HG03469 (cell line): ENCODE measurements at regions not wholly inside any gene's neighbourhood (a gene's known extent, or its start where the extent isn't known, plus 50 kb on each side); places are given as distances from the start of the nearest gene placed in this dataset.

ENCODE experiments used
- ATAC-seq: cut with Tn5 transposase; IDR thresholded peaks from one replicate; pipeline ENCODE4 v1.9.1; 2021; ENCODE audit warnings: mild to moderate bottlenecking, moderate library complexity, moderate number of reproducible peaks; ENCODE audit not compliant: unreplicated experiment

DNA sequence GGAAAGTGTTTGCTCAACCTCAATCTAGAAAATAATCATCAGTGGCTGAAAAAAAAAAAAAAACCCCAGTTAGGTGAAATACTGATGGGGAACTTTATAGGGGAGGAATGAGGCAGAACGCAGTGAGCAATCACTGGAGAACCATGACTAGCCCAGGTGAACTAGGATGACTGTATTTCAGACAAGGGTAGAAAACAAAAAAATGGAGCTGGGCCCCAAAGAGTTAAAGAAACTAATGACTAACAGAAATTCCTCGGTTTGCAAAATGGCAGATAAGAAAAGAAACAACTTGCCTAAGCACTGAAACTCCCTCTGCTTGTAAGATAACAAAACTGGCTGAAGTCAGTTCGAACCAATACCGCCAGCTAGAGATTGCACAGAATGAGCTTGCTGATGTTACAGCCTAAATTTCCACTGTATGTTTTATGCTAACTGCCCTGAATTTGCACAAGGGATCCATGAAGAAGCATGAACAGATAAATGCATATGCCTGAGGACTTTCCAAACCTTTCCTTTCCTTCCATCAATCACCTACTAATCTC is 245.9 kb downstream of the METTL4 start:
- ATAC-seq = no peak

DNA sequence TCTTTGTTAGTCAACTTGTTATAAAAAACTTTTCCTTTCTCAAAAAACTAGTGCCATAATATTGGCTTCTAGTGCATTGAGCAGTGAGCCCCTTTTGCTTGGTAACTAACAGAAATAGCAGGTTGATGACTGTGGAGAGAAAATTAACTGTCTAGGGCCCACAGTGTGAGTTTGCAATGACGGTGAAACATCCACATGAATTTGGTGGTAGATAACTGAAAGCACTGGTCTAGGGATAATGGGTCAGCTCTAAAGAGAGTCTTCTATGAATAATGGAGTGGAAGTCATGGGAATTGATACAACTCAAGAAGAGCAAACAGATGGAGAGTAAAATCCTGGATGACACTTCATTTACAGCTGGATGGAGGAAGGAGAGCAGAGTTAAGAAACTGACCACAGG is 245.4 kb downstream of the METTL4 start:
- ATAC-seq = no peak

DNA sequence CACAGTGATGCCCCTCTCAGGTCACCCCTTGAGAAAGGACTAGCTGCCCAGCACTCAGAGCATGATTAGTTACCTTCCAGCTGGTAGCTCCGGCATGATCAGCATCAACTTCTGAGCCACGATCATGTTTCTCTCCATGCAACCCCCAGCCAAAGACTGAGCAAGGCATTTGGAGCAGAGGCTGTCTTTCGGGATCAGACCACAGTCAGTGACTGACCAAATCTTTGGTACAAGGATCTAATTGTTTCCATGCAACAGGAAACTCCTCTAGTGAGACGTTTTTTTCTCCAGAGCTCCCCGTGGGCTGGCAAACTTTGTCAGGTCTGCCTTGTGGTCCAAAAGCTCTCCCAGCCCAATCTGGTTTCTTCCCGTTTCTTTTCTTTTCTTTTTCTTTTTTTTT is 244.3 kb downstream of the METTL4 start:
- ATAC-seq = no peak

DNA sequence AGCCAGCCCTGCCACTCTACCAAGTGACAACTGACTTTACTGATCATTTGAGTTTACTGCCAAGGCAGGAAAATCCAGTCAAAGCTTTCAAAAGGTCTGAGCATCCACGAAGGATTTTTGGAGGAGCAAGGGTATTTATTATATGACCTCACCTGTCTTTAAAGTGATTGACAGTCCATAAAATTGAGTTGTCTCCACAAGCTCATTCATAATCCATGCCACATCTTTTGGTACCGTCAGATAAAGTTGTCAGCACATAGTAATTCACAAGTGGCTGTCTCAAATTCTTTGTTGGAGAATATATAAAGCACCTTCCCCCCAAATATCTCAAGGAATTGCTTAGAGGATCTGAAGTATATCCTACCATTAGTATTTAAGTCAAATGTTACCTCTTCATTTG is 240.5 kb downstream of the METTL4 start:
- no peak for ATAC-seq

DNA sequence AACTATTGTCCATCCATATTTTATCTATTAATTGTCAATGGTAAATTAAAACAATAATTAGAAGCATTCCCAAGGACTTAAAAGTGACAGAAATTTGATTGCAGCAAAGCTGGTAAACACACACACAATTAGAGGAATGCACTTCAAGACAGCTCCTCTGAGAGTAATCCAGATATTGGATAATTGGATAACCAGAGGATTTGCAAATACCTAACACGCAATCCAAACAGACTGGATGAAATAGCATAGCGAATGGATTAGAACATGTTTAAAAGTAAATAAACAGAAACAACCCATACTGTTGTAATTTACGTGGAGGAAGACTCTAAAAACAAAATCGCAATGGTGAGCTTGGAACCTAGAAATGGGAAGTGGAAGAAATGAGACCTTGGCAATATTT is 239.8 kb downstream of the METTL4 start:
- no peak for ATAC-seq

DNA sequence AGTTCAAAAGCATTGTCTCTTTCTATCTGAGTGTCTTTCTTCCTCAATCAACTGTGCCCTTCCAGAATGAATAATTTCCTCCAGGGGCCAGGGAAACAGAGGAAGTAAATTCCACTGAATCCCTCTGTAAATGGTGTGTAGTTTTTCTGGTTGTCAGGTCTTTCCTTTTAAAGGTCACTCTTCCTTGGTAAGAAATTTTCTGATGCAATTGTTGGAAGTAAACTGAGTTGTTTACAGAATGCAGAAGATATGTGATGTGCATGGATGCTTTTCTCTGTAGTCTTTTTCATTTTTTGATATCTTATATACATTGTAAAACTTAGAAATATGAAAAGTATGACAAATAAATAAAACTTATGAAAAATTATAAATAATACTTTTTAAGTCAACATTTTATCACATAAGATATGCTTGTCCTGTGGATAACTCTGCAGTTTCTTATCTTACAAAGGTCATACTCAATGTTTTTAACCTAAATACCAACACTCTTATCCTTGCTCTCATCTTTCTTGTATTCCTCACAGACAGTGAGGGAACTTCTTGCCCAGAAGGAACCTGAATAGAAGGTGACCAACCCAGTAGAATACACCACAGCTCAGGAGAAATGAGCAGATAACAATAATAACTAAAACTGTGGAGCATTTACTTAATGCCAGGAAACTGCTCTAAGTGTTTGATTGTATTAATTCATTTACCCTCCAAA is 234.5 kb downstream of the METTL4 start:
- no peak for ATAC-seq

DNA sequence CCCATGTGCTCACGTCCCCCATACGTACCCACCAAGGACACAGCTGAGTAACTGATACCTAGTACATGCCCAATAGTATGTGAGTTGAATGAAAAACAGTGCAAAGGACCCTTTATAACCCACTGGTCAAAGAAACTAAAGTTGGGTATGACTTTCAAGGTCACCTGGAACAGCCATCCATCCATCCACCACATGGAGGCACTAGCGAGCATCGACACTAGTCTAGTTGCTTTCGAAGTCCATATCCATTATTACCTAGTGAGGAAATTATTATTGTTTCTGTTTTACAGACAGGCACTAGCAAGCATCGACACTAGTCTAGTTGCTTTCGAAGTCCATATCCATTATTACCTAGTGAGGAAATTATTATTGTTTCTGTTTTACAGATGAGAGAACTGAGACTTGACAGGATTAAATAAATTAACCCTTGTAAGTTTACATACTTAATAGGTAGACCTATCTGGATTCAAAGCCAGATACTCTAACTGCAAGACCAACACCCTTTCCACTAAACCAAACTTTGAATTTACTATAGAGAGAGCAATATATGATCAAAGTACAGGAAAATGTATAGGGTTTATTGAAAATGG is 233.7 kb downstream of the METTL4 start:
- peak; percentile 80 for ATAC-seq

DNA sequence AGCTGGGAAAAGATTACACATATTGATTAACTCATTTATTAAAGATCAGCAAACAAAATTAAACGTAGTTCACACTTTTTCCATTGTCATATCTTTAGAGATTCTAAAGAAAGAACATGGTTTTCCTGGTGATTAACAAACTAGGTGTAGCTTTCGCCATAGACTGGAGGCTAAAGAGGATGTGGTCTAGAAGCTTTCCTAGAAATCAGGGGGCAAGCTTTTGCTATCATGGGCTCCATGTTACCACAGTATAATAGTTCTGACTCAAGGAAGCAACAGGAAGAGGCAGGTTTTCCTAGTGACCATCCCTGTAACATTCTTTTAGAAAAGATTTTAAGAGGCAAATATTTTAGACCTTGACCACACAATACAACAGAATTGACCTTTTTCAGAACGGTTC is 232.7 kb downstream of the METTL4 start:
- no peak for ATAC-seq

DNA sequence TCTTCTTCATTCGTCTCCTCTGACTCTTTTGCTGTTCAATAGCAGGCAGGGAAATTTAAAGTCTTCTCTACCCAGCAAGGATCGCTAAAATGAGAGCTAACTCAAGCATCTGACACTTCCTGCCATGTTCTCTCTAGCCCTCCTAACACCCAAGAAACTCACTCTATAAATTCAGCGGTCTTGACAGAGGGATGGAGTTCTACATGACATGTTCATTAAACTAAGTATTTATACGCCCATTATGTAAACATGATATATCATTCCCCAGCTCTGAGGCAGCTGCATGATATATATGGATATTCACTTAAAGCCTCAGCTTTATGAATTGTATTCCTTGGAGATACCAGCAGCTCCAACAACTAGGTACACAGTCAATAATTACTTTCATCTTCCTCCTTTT is 231.0 kb downstream of the METTL4 start:
- no peak for ATAC-seq

DNA sequence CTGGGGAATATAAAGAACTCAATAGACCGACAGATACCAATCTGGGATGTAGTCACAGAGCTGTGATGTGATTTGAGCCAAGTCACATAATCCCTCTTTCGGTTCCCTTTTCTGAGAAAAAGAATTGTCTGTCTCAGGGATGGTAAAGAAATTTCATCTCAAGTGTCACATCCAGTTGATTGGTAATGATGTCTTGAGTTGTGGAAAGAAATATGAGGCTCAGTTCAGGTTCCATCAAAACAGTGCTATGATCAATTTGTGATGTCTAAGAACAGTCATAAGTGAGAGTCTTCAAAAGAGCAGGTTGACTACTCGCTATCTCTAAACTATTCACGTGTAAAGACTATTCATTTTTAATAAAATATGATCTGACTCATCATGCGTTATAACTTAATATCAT is 223.3 kb downstream of the METTL4 start:
- no peak for ATAC-seq

DNA sequence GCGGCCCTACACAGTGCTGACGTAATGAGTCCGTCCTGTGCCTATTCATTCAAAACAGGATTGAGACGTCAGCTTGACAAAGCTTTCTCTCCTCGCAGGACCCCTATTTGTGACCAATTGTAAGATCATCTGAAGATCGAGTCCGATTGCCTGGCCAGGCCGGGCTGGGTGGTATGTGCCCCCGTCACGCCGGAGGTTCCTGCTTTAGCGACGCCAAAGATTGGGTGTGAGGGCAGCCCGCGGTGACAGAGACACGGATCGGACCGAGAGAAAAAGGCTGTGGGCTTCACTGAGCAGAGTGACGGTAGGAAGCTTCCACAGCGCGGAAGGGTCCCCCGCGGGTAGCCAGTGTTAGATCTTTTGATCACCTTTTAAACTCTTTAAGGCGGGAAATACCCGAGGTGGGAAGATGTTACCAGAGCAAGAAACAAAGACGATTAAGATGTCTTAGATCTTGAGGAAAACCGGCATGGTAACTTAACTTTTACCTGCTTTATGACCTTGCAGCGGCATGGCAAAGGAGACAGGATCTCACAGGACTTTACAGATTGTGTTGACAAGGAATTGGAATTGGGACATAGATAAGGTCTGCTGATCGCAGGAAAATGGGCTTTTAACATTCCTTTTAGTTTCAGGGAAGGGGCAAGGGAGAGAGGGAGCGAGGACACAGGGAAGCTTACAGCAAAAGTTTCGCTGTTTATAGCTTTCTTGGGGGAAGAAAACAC is 220.0 kb downstream of the METTL4 start:
- ATAC-seq = no peak

DNA sequence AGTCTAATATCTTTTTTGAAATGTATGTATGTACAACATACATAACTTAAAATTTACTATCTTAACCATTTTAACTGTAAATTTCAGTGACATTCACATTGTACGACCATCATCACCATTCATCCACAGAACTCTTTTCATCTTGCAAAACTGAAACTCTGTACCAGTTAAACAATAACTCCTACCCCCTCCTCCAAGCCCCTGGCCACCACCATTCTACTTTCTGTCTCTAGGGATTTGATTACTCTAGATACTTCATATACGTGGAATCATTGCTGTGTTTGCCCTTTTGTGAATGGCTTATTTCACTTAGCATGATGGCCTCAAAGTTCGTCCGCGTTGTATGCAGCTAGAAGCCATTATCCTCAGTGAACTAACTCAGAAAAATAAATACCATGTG is 217.0 kb downstream of the METTL4 start:
- no peak for ATAC-seq

DNA sequence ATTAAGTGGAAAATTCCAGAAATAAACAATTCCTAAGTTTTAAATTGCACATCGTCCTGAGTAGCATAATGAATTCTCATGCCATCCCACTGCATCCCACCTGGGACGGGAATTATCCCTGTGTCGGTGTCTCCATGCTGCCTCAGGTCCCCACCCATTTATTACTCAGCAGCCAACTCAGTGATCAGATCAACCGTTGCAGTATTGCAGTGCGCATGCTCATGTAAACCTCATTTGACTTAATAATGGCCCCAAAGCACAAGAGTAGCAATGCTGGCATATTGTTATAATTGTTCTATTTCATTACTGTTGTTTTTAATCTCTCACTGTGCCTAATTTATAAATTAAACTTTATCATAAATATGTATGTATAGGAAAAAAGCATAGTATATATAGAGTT is 214.4 kb downstream of the METTL4 start:
- ATAC-seq = no peak

DNA sequence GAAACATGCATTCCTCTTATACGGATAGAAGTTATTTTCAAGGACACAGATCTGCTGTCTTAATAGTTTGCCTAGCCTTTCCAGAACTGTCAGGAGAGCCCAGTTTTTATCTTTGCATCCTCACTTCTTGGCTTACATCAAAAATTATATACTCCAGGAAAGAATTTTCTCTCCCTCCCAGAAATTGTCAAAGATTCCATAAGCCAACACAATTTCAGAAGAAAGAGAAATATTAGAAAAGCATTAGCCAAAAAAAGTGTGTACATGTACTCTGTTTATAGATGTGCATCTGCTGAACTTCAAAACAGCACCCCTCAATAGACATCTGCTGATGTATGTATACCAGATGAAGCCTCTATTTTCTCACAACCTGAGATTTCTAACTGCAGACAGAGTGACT is 210.4 kb downstream of the METTL4 start:
- no peak for ATAC-seq

DNA sequence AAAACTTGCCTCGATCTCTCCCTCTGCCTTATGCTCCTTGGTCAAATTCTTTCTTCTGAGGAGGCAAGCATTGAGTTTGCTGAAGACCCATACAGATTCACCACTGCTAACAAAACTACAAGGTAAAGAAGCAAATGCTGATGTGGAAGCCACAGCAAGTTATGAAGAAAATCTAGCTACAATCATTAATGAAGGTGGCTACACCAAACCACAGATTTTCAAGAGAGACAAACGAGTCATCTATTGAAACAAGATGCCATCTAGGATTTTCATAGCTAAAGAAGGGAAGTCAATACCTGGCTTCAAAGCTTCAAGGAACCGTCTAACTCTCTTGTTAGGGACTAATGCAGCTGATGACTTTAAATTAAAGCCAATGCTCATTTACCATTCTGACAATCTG is 203.2 kb downstream of the METTL4 start:
- ATAC-seq = no peak

DNA sequence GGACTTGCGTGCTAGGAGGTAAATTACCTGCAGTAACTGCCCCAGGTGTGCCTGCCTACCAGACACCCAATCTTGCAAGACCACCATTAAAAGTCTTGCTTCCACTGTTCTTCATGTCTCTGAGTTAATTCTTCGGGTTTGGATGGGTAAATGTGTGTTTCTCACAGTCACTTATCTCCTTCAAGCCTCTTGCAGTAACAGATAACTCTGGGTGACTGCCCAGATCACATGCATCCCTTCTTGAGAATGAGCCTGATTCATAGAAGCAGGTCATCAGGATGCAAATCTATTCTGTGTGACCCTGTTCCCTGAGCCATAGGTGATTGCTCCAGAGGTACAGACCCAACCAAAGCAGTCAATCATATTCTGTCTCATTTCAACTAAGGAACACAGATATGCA is 194.6 kb downstream of the METTL4 start:
- ATAC-seq = no peak

DNA sequence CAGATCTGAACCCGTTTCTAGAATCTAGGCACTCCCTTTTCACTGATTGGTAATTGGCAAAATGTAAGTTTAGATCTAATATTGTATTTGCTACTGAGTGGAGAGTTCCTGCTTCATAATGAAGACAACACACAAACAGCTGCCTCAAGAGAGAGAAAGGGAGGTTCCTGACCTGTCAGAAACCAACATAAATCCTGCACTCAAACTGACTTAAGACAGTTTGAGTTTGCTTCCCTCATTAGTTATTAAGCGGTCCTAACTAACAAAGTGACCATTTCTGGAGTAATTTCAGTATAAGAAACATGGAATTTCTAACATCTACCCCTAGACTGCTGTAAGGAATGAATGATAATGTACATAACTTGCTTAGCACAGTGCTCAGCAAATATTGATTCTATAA is 191.2 kb downstream of the METTL4 start:
- ATAC-seq = no peak

DNA sequence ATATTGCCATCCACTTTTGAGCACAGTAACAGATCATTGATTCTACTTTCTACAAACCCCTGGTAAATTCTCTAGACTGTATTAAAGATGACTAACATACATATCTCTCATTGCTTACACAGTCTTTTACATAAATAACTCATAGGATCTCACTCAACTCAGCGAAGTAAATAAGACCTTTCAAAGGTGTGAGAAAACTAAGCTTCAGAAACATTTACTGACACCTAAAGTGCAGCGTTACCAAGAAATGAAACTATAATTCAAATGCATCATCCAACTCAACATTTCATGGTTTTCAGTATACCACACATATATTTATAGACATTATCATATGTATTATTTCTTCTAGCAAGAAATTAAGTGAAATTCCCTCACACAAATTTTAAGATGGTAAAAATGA is 189.8 kb downstream of the METTL4 start:
- no peak for ATAC-seq

DNA sequence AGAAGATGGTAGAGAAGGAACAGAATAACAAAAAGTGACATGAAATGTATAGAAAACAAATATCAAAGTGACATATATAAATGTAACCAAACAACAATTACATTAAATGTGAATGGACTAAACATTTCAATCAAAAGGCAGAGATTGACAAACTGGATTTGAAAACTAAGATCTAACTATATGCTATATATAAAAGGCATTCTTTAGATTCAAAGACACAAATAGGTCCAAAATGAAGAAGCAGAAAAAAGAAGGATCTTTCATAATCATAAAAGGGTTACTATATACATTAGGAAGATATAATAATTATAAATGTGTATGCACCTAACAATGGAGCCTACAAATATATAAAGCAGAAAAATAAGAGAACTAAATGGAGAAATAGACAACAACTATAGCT is 183.7 kb downstream of the METTL4 start:
- no peak for ATAC-seq

DNA sequence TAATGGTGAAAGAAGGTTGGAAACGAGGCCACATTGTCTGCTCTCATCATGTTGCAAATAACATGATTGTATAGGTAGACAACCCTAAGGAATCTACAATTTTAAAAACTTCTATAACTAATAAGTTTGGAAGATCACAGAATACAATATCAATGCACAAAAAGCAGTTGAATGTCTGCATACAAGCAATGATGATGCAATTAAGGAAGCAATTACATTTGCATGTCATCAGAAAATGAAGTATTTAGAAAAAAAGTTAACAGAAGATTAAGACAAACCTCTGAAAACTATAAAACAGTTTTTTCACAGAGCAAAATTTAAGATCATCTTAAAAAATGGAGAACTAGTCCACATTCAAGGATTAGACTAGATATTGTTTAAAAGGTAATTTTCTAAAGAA is 181.1 kb downstream of the METTL4 start:
- no peak for ATAC-seq

DNA sequence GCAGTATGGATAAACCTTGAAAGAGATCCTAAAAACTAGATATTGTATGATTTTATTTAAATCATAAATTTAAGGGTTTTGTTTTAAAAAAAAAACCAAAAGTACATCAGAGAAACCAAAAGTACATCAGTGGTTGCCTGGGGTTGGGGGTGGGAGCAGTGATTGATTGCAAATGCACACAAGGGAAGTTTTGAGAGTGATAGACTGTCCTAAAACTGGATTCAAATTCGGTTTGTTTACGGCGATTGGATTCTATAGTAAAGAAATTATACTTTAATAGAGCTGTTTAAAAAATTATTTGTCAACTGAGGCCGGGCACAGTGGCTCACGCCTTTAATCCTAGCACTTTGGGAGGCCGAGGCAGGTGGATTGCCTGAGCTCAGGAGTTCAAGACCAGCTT is 179.8 kb downstream of the METTL4 start:
- no peak for ATAC-seq

DNA sequence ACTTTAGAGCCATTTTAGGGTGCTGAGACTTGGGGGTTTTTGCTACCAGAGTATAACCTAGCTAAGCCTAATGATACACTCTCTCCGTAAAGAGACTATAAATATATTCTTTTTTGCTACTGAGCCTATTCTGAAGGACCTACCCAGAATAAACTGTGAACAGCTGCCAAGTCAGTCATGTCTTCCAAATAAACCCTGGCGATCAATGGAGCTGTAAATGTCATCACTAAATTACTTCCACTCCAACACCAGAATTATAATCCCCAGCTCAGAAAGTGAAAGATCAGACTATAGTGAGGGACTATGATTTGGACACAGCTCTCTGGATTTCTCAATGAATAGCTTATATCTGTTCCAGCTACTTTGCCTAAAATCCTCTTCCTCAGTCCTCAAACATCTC is 178.9 kb downstream of the METTL4 start:
- no peak for ATAC-seq
